ENCODE measurements at regions not wholly inside any gene's neighbourhood (a gene's known extent, or its start where the extent isn't known, plus 50 kb on each side); places are given as distances from the start of the nearest gene placed in this dataset.

DNA sequence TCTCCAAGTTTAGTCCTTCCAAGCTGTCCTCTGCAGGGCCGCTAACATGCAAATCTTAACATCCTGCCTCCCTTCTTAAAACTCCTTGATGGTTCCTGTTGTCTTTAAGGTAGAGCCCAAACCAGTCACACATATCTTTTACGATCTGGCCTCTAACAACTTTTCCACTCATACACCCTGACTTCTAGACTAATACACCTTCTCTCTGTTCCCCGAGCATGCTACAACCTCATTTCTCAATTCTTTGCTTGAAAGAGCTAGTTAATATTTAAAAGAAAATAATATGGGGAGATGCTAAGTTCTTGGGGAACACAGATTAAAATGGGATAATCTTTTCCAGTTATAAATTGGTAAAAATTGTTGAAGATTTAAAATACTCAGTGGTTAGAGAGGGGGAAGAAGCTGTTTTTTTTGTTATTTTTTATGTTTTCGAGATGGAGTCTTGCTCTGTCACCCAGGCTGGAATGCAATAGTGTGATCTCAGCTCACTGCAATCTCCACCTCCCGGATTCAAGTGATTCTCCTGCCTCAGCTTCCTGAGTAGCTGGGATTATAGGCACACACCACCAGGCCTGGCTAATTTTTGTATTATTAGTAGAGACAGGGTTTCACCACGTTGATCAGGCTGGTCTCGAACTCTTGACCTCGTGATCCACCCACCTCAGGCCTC, 250.7 kb downstream of the MAFB start:
- DNase-seq (ENCODE audit: low spot score in 2 of 2): no peak
- TF ChIP-seq, protein P1, sequence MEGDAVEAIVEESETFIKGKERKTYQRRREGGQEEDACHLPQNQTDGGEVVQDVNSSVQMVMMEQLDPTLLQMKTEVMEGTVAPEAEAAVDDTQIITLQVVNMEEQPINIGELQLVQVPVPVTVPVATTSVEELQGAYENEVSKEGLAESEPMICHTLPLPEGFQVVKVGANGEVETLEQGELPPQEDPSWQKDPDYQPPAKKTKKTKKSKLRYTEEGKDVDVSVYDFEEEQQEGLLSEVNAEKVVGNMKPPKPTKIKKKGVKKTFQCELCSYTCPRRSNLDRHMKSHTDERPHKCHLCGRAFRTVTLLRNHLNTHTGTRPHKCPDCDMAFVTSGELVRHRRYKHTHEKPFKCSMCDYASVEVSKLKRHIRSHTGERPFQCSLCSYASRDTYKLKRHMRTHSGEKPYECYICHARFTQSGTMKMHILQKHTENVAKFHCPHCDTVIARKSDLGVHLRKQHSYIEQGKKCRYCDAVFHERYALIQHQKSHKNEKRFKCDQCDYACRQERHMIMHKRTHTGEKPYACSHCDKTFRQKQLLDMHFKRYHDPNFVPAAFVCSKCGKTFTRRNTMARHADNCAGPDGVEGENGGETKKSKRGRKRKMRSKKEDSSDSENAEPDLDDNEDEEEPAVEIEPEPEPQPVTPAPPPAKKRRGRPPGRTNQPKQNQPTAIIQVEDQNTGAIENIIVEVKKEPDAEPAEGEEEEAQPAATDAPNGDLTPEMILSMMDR (IDR thresholded peaks at IDR 0.05): no peak
- TF ChIP-seq EP300 (IDR thresholded peaks at IDR 0.05): no peak
- no peak for TF ChIP-seq POLR2A (IDR thresholded peaks at IDR 0.05)
- no peak for TF ChIP-seq POLR2AphosphoS5 (IDR thresholded peaks at IDR 0.05)
- H3K9me3 ChIP-seq: no peaks in the 10 kb centered on the region
- WGBS: 86% methylated on average over 8 of the region's 8 CpGs
- H3K4me1 ChIP-seq: peaks cover 10% of the 10 kb centered on the region
- no peaks in the 10 kb centered on the region for H3K36me3 ChIP-seq
- H3K27me3 ChIP-seq: no peaks in the 10 kb centered on the region
- no peak overlapping the region for H3K4me3 ChIP-seq
- no peak overlapping the region for H3K27ac ChIP-seq

GRCh38 chr20:40436011-40436410, 253.0 kb downstream of the MAFB start:
- TF ChIP-seq POLR2AphosphoS5 (IDR thresholded peaks at IDR 0.05): no peak
- TF ChIP-seq EP300 (IDR thresholded peaks at IDR 0.05): no peak
- TF ChIP-seq, protein P1 (IDR thresholded peaks at IDR 0.05): no peak
- TF ChIP-seq POLR2A (IDR thresholded peaks at IDR 0.05): no peak

GRCh38 chr20:40435146-40435895, 253.7 kb downstream of the MAFB start:
- Histone ChIP-seq H3K4me3 (no peak overlapping the region), H3K4me1 (peaks cover 15% of the 10 kb centered on the region), H3K27ac (no peak overlapping the region), H3K9me3 (no peaks in the 10 kb centered on the region), H3K36me3 (no peaks in the 10 kb centered on the region), H3K27me3 (no peaks in the 10 kb centered on the region)
- DNase-seq (ENCODE audit: low spot score in 2 of 2): no peak
- TF ChIP-seq POLR2A (IDR thresholded peaks at IDR 0.05) (no peak), POLR2AphosphoS5 (IDR thresholded peaks at IDR 0.05) (no peak), EP300 (IDR thresholded peaks at IDR 0.05) (no peak)
- TF ChIP-seq, protein P1 (IDR thresholded peaks at IDR 0.05): no peak
- whole genome bisulfite sequencing: 91% methylated on average over 4 of the region's 4 CpGs

More at GRCh38 chr20:40436011-40436410, 253.0 kb downstream of the MAFB start:
- WGBS: 100% methylated on average over 1 of the region's 1 CpG
- no peaks in the 10 kb centered on the region for H3K27me3 ChIP-seq
- no peaks in the 10 kb centered on the region for H3K9me3 ChIP-seq
- H3K36me3 ChIP-seq: no peaks in the 10 kb centered on the region
- H3K4me3 ChIP-seq: no peak overlapping the region
- H3K4me1 ChIP-seq: peaks cover 15% of the 10 kb centered on the region
- no peak for DNase-seq (ENCODE audit: low spot score in 2 of 2)
- no peak overlapping the region for H3K27ac ChIP-seq

DNA sequence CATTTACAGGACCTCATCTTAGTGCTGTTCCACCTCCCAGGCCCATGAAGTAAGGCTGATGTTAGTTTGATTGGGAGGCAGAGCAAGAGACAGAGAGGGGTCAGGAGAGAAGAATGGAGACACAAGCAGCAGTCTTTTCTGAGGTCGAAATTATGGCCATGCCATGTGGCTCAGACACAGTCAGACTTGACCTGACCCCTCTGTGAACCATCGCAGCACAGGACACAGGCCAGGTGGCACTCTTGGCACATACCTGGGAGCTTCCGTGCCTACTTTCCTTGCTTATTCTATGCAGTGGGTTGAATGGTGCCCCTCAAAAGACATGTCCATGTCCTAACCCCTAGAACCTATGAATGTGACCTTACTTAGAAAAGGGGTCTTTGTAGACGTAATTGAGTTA, 254.9 kb downstream of the MAFB start:
- 88% methylated on average over 4 of the region's 4 CpGs for WGBS
- H3K27me3 ChIP-seq: no peaks in the 10 kb centered on the region

More for the DNA sequence above, 254.9 kb downstream of the MAFB start:
- no peaks in the 10 kb centered on the region for H3K36me3 ChIP-seq
- TF ChIP-seq, protein P1 (IDR thresholded peaks at IDR 0.05): no peak
- TF ChIP-seq EP300 (IDR thresholded peaks at IDR 0.05) (no peak), POLR2AphosphoS5 (IDR thresholded peaks at IDR 0.05) (no peak), POLR2A (IDR thresholded peaks at IDR 0.05) (no peak)
- no peak overlapping the region for H3K4me3 ChIP-seq
- H3K27ac ChIP-seq: no peak overlapping the region
- H3K4me1 ChIP-seq: peaks cover 15% of the 10 kb centered on the region
- no peaks in the 10 kb centered on the region for H3K9me3 ChIP-seq
- DNase-seq (ENCODE audit: low spot score in 2 of 2): no peak
